SH-SY5Y (cell line): ENCODE measurements at regions not wholly inside any gene's neighbourhood (a gene's known extent, or its start where the extent isn't known, plus 50 kb on each side); places are given as distances from the start of the nearest gene placed in this dataset.

Experiments used
- GATA2 ChIP-seq: IDR thresholded peaks from 2 replicates; pipeline ENCODE4 v1.6.1; 2011; ENCODE audit warnings: mild to moderate bottlenecking, low read depth, low read length
- GATA3 ChIP-seq: IDR thresholded peaks from 2 replicates; pipeline ENCODE4 v1.6.1; 2011; ENCODE audit warnings: low read depth, mild to moderate bottlenecking, low read length, moderate library complexity

DNA sequence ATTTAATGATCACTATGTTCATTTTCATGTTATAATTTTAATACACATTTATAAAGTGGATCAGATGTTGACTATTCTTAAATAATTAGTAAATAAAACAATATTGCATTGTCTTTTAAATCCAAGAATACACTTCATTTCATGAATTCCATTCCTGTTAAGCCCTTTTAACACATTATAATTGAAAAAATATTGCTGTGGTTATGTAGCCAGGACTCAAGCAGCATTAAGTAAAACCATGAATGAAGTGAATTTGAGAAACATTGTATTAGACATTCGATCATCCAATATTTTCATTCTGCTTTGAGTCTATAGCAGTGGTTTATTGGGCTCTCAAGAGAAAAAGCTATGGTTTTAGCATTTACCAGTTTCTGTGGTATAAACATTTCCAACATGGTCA is 94.2 kb upstream of the RAPGEF2 start:
- TF ChIP-seq GATA3 (no peak), GATA2 (no peak)
